ENCODE measurements at regions not wholly inside any gene's neighbourhood (a gene's known extent, or its start where the extent isn't known, plus 50 kb on each side); places are given as distances from the start of the nearest gene placed in this dataset.

GRCh38 chr18:22667616-22668422, 250.1 kb upstream of the CTAGE1 start (continued):
- TF ChIP-seq IRF4 (IDR thresholded peaks at IDR 0.05; ENCODE audit: low read depth, low read length) (0 out of 2 replicates have a peak, but pooled peaks have one; percentile 17), FOXM1 (IDR thresholded peaks at IDR 0.05; ENCODE audit: low read depth, low read length) (peak; percentile 88), CREB1 (IDR thresholded peaks at IDR 0.05; ENCODE audit: low read depth) (peak; percentile 83), ZBED1 (IDR thresholded peaks at IDR 0.05; ENCODE audit: borderline replicate concordance) (peak; percentile 74; the same call in 1 of the 2 replicates), MTA3 (IDR thresholded peaks at IDR 0.05; ENCODE audit: borderline replicate concordance, low read length) (0 out of 2 replicates have a peak, but pooled peaks have one; percentile 38), DPF2 (IDR thresholded peaks at IDR 0.05) (0 out of 2 replicates have a peak, but pooled peaks have one; percentile 28), CEBPB (IDR thresholded peaks at IDR 0.05; ENCODE audit: borderline replicate concordance in 1 of 2, low read depth in 2 of 2, low read length in 2 of 2) (no peak), ETV6 (conservative IDR thresholded peaks at IDR 0.05 in 1 of 2, IDR thresholded peaks at IDR 0.05 in 1 of 2; ENCODE audit: borderline replicate concordance in 1 of 2, low read depth in 1 of 2) (peak in 1 of 2 experiments; percentile 57; a peak in 1 of 4 replicates), PKNOX1 (IDR thresholded peaks at IDR 0.05) (no peak), TCF7 (IDR thresholded peaks at IDR 0.05; ENCODE audit: borderline replicate concordance) (0 out of 2 replicates have a peak, but pooled peaks have one; percentile 27), IKZF1 (conservative IDR thresholded peaks at IDR 0.05) (peak; percentile 28; the same call in 1 of the 2 replicates), TCF3 (IDR thresholded peaks at IDR 0.05; ENCODE audit: borderline replicate concordance, insufficient read depth, low read depth, low read length) (no peak), PML (IDR thresholded peaks at IDR 0.05; ENCODE audit: low read length) (0 out of 2 replicates have a peak, but pooled peaks have one; percentile 34), CHD2 (IDR thresholded peaks at IDR 0.05; ENCODE audit: borderline replicate concordance, low read depth, low read length) (no peak), RUNX3 (IDR thresholded peaks at IDR 0.05; ENCODE audit: low read length) (peak; percentile 74), MEF2A (IDR thresholded peaks at IDR 0.05; ENCODE audit: insufficient read depth, low read depth, low read length) (peak; percentile 44; the same call in 1 of the 2 replicates), CREM (IDR thresholded peaks at IDR 0.05; ENCODE audit: low read depth) (peak; percentile 85), JUNB (IDR thresholded peaks at IDR 0.05) (peak; percentile 94)

All from GM12878 (cell line).